H9 (cell line): ENCODE measurements at regions not wholly inside any gene's neighbourhood (a gene's known extent, or its start where the extent isn't known, plus 50 kb on each side); places are given as distances from the start of the nearest gene placed in this dataset.
A peak's percentile ranks its signal among the peaks of the same experiment; 100 is the strongest.

Source experiments
- DNase-seq: peaks from one replicate; pipeline ENCODE4 v3.0.0-alpha.2; 2017
- H2AFZ ChIP-seq: one replicate; pipeline ENCODE4 v1.6.1; 2013; ENCODE audit warnings: mild to moderate bottlenecking, low read length, control low read depth, moderate library complexity
- H2AK5ac ChIP-seq: 2 replicates; pipeline ENCODE4 v1.6.1; 2013; ENCODE audit warnings: low read length, control low read depth, mixed read lengths; ENCODE audit not compliant: insufficient read length
- H2BK120ac ChIP-seq: one replicate; pipeline ENCODE4 v1.6.1; 2013; ENCODE audit warnings: low read depth, mild to moderate bottlenecking, low read length, control low read depth, inconsistent platforms; ENCODE audit not compliant: poor library complexity, severe bottlenecking
- H2BK12ac ChIP-seq: 2 replicates; pipeline ENCODE4 v1.6.1; 2013; ENCODE audit warnings: low read length, control low read depth, mixed read lengths, low read depth; ENCODE audit not compliant: insufficient read length
- H2BK15ac ChIP-seq: 2 replicates; pipeline ENCODE4 v1.6.1; 2013; ENCODE audit warnings: low read depth, low read length, control low read depth
- H2BK20ac ChIP-seq: one replicate; pipeline ENCODE4 v1.6.1; 2013; ENCODE audit warnings: low read depth, mild to moderate bottlenecking, low read length, control low read depth, inconsistent platforms; ENCODE audit not compliant: poor library complexity, severe bottlenecking
- H2BK5ac ChIP-seq: 2 replicates; pipeline ENCODE4 v1.6.1; 2013; ENCODE audit warnings: low read length, control low read depth, mixed read lengths; ENCODE audit not compliant: insufficient read length
- H3K14ac ChIP-seq: 2 replicates; pipeline ENCODE4 v1.6.1; 2013; ENCODE audit warnings: low read length, control low read depth; ENCODE audit not compliant: insufficient read depth
- H3K18ac ChIP-seq: 2 replicates; pipeline ENCODE4 v1.6.1; 2013; ENCODE audit warnings: low read depth, mild to moderate bottlenecking, mixed read lengths, low read length, control low read depth; ENCODE audit not compliant: insufficient read length
- H3K23ac ChIP-seq: 2 replicates; pipeline ENCODE4 v1.6.1; 2013; ENCODE audit warnings: low read length, control low read depth, mixed read lengths, low read depth; ENCODE audit not compliant: insufficient read length
- H3K23me2 ChIP-seq: 2 replicates; pipeline ENCODE4 v1.6.1; 2013; ENCODE audit warnings: low read depth, mild to moderate bottlenecking, mixed read lengths, low read length, control low read depth; ENCODE audit not compliant: insufficient read length, poor library complexity, severe bottlenecking
- H3K27ac ChIP-seq: 2 replicates; pipeline ENCODE4 v1.5.1; 2013; ENCODE audit warnings: low read length, control low read depth, mixed read lengths, low read depth; ENCODE audit not compliant: insufficient read length
- H3K27me3 ChIP-seq: 2 replicates; pipeline ENCODE4 v1.6.1; 2013; ENCODE audit warnings: low read length, control low read depth, inconsistent platforms; ENCODE audit not compliant: insufficient read depth
- H3K4ac ChIP-seq: 2 replicates; pipeline ENCODE4 v1.6.1; 2013; ENCODE audit warnings: low read depth, mild to moderate bottlenecking, control low read depth, inconsistent platforms, low read length, moderate library complexity
- H3K4me1 ChIP-seq: 2 replicates; pipeline ENCODE4 v1.6.1; 2013; ENCODE audit warnings: low read length, control low read depth, inconsistent platforms; ENCODE audit not compliant: insufficient read depth
- H3K4me2 ChIP-seq: 2 replicates; pipeline ENCODE4 v1.6.1; 2013; ENCODE audit warnings: low read length, control low read depth, mixed read lengths; ENCODE audit not compliant: insufficient read length, insufficient read depth
- H3K56ac ChIP-seq: 2 replicates; pipeline ENCODE4 v1.6.1; 2013; ENCODE audit warnings: low read depth, mild to moderate bottlenecking, mixed read lengths, low read length, control low read depth; ENCODE audit not compliant: insufficient read length
- H3K79me1 ChIP-seq: 2 replicates; pipeline ENCODE4 v1.6.1; 2013; ENCODE audit warnings: low read depth, mild to moderate bottlenecking, moderate library complexity, low read length, control low read depth, inconsistent platforms; ENCODE audit not compliant: insufficient read depth, poor library complexity, severe bottlenecking
- H3K79me2 ChIP-seq: 2 replicates; pipeline ENCODE4 v1.6.1; 2013; ENCODE audit warnings: low read length, control low read depth, inconsistent platforms; ENCODE audit not compliant: insufficient read depth
- H3K9ac ChIP-seq: 2 replicates; pipeline ENCODE4 v1.6.1; 2013; ENCODE audit warnings: low read length, control low read depth, mixed read lengths; ENCODE audit not compliant: insufficient read length; ENCODE audit errors: extremely low read depth
- H3K9me3 ChIP-seq: one replicate; pipeline ENCODE4 v1.6.1; 2013; ENCODE audit warnings: low read depth, low read length, inconsistent platforms; ENCODE audit not compliant: control insufficient read depth
- H3T11ph ChIP-seq: one replicate; pipeline ENCODE4 v1.6.1; 2013; ENCODE audit warnings: mild to moderate bottlenecking, low read length, control low read depth, inconsistent platforms
- H4K20me1 ChIP-seq: one replicate; pipeline ENCODE4 v1.6.1; 2013; ENCODE audit not compliant: control insufficient read depth, insufficient read length, insufficient read depth
- H4K5ac ChIP-seq: 2 replicates; pipeline ENCODE4 v1.6.1; 2013; ENCODE audit warnings: low read depth, mild to moderate bottlenecking, mixed read lengths, low read length, control low read depth; ENCODE audit not compliant: insufficient read length
- H4K8ac ChIP-seq: replicated peaks from 2 replicates; pipeline ENCODE4 v1.6.1; 2013; ENCODE audit warnings: low read length, control low read depth, mixed read lengths, low read depth; ENCODE audit not compliant: insufficient read length
- H4K91ac ChIP-seq: 2 replicates; pipeline ENCODE4 v1.6.1; 2013; ENCODE audit warnings: low read depth, mild to moderate bottlenecking, moderate library complexity, mixed read lengths, low read length, control low read depth; ENCODE audit not compliant: insufficient read length
- H3K27ac Mint-ChIP-seq, 3 experiments: 2 replicates in 2 of 3; 3 replicates in 1 of 3; pipeline ENCODE4 v1.8.0; 2020 to 2021; ENCODE audit warnings: mixed read lengths in 3 of 3, mild to moderate bottlenecking in 1 of 3, moderate library complexity in 1 of 3
- H3K27me3 Mint-ChIP-seq: 2 replicates; pipeline ENCODE4 v1.8.0; 2021; ENCODE audit warnings: low read depth, mild to moderate bottlenecking, moderate library complexity, mixed read lengths
- H3K36me3 Mint-ChIP-seq, 3 experiments: 2 replicates in 2 of 3; 3 replicates in 1 of 3; pipeline ENCODE4 v1.8.0; 2020 to 2021; ENCODE audit warnings: low read depth in 3 of 3, mixed read lengths in 3 of 3; ENCODE audit not compliant: insufficient read depth in 1 of 3
- H3K4me1 Mint-ChIP-seq, 2 experiments: 2 replicates each; pipeline ENCODE4 v1.8.0; 2020; ENCODE audit warnings: mixed read lengths in 2 of 2
- H3K4me3 Mint-ChIP-seq, 2 experiments: 2 replicates in 1 of 2; 3 replicates in 1 of 2; pipeline ENCODE4 v1.8.0; 2020 to 2021; ENCODE audit warnings: mild to moderate bottlenecking in 2 of 2, mixed read lengths in 2 of 2, moderate library complexity in 1 of 2
- H3K9me3 Mint-ChIP-seq, 2 experiments: 2 replicates in 1 of 2; 3 replicates in 1 of 2; pipeline ENCODE4 v1.8.0; 2020; ENCODE audit warnings: mild to moderate bottlenecking in 2 of 2, mixed read lengths in 2 of 2, moderate library complexity in 1 of 2
- CTCF ChIP-seq: fragments of 200-600 bp; sonication (generic); conservative IDR thresholded peaks from 3 replicates; pipeline ENCODE4 v1.8.0; 2021; ENCODE audit warnings: antibody characterized with exemption, mild to moderate bottlenecking
- WGBS: extraction: QIAGEN DNeasy Blood & Tissue Kit; methylation state at CpG from one replicate; pipeline ENCODE4 v1.1.7; 2013; ENCODE audit warnings: missing lambda C conversion rate, low lambda C conversion rate, mixed read lengths; ENCODE audit not compliant: insufficient read length; ENCODE audit errors: extremely low coverage; 5-methylcytosine and 5-hydroxymethylcytosine counted together

GRCh38 chr5:38059876-38060275, 198.5 kb upstream of the EGFLAM start:
- Mint-ChIP-seq H3K9me3 (peaks cover 0 to 3% of the 10 kb centered on the region in 2 experiments; a peak in 3 of 5 replicates), H3K36me3 (no peaks in the 10 kb centered on the region), H3K4me1 (0 out of 4 replicates have a peak, but pooled peaks cover 0 to 3% of the 10 kb centered on the region in 2 experiments), H3K27ac (peak overlapping the region in 1 of 3 experiments; percentile 46; a peak in 1 of 7 replicates), H3K27me3 (no peaks in the 10 kb centered on the region), H3K4me3 (no peak overlapping the region)
- Histone ChIP-seq H3K79me2 (no peaks in the 10 kb centered on the region), H3K14ac (no peak overlapping the region), H3K23ac (no peak overlapping the region), H3K18ac (no peak overlapping the region), H3K56ac (no peak overlapping the region), H3K4me1 (no peaks in the 10 kb centered on the region), H2BK20ac (no peak overlapping the region), H4K8ac (no peak overlapping the region), H3K27ac (no peak overlapping the region), H3K23me2 (no peaks in the 10 kb centered on the region), H3K4me2 (no peak overlapping the region), H4K20me1 (no peaks in the 10 kb centered on the region), H2BK12ac (no peak overlapping the region), H3K9me3 (no peaks in the 10 kb centered on the region), H2AFZ (no peak overlapping the region), H3K27me3 (no peaks in the 10 kb centered on the region), H3K4ac (no peak overlapping the region), H3T11ph (no peak overlapping the region), H3K9ac (no peak overlapping the region), H2BK5ac (no peak overlapping the region), H2BK120ac (no peak overlapping the region), H4K91ac (no peak overlapping the region), H2BK15ac (no peak overlapping the region), H4K5ac (no peak overlapping the region), H2AK5ac (no peak overlapping the region), H3K79me1 (no peaks in the 10 kb centered on the region)
- DNase-seq, result no peak
- TF ChIP-seq CTCF, result no peak
- WGBS, result no CpG with 5 or more reads among the region's 6 CpGs
